DMS79 treated with DMSO at 0.1 percent for 48 hours (cell line): ENCODE measurements at regions not wholly inside any gene's neighbourhood (a gene's known extent, or its start where the extent isn't known, plus 50 kb on each side); places are given as distances from the start of the nearest gene placed in this dataset.
"Not testable (repeated sequence)": the region's sequence is repeated elsewhere in the genome, so short reads cannot be mapped to it uniquely, and the experiment has no call there.

Source experiments
- DNase-seq: peaks from one replicate; lab custom pipeline; 2025; lab: John Stamatoyannopoulos, UW

DNA sequence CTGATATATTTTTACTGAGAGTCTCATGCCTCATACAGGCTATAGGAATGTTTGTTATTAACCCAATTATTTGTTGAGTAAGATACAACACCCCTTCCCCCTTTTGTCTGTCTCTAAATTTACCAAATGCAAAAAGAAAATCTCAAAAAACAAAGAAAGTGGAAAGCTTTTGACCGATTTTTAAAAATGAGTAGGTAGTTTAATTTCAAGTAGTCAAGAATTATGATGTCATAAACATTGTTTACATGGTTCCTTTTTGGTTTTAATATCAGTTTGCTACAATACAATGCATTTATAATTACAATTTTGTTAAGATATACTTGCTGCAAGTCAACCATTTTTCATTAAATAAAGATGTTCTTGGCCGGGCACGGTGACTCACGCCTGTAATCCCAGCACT, 84.7 kb upstream of the HMGA2 start:
- DNase-seq = no peak

DNA sequence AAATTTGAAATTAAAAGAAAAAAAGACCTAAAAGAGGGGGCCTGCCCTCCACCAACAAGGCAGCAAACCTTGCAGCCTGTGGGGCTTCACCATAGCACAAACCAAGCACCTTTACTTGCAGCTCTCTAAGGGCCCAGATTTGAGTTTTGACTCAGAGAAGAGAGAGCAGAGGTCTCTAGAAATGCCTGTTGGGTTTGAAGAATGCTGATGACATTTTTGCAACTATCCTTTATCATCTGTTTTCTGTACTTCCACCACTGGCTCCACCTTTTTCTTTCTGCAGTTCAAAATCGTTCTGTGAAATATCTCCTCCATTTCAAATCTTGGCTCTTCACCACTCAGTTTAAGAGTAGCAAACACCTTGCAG, 83.8 kb upstream of the HMGA2 start:
- DNase-seq = no peak

DNA sequence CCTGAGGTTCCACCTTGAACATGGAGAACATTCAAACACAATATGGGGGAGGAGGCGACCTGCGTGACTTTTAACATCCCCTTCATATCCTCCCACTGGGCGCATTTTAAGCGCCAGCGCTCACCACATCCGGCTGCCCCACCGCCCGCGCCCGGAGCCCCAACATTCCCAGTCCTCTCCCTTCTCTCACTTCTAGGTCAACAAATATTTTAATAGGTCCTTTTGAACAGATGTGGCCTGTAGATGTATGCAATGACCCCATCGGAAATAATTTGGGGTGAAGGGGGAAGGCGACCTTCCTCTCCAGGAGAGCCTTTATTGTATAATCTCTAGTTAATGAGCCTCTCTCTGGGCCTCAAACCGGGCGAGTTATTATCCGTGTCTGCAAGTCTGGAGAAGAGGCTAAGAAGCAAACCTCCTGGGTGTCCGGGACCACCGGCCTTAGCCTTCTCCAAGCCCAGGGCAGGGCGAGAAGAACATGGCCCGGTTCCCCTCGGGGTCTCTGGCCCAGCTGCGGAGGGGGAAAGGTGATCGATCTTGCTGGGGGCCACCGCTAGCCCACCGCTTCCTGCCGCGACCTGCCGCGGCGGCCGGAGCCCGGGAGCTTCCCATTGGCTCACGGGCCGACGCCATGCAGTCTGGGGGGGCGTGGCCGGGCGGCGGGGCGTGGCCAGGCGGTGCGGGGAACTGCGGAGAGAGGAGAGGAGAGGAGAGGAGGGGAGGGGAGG, 83.2 kb upstream of the HMGA2 start:
- no peak for DNase-seq

DNA sequence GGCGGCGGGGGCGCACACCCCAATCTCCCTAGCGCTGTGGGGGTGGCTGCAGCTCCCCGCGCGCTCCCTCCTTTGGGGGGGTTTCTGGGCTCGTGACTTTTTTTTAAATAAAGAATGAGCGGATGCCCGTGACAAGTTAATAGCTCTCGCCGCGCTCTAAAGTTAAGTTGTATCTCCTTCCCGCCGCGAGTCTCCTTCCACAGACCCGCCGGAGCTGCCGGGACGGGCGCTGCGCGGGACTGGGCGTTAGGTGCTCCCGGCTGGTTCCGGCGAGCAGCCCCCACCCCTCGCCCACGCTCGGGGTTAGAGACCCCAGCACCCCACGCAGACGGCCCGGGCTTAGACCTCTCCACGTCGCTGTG, 82.6 kb upstream of the HMGA2 start:
- no peak for DNase-seq

GRCh38 chr12:65742018-65743010, 82.0 kb upstream of the HMGA2 start:
- DNase-seq = no peak

DNA sequence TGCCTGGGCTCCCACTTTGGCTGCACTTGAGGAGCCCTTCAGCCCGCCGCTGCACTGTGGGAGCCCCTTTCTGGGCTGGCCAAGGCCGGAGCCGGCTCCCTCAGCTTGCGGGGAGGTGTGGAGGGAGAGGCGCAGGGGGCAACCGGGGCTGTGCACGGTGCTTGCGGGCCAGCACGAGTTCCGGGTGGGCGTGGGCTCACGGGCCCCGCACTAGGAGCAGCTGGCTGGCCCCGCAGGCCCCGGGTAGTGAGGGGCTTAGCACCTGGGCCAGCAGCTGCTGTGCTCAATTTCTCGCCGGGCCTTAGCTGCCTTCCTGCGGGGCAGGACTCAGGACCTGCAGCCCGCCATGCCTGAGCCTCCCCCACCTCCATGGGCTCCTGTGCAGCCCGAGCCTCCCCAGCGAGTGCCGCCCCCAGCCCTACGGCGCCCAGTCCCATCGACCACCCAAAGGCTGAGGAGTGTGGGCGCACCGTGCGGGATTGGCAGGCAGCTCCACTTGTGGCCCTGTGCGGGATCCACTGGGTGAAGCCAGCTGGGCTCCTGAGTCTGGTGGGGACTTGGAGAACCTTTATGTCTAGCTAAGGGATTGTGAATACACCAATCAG, 79.9 kb upstream of the HMGA2 start:
- not testable (repeated sequence) for DNase-seq

DNA sequence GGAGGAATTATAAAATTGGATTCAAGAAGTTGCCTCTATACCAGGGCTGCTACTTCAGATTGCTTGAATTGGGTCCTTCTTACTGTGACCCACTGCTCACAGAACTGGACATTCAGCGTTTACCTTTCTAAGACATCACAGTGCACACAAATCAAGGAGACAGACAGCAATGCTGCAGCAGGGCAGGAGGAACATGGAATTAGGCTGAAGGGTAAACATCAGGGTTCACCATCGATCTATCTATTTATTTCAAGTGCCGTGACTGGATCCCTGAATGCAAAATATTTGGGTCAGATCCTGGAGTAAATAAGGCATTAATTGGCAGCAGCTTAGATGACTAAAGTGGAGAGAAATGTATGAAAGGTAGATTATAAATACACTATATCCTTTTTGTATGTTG, 76.9 kb upstream of the HMGA2 start:
- DNase-seq = no peak

DNA sequence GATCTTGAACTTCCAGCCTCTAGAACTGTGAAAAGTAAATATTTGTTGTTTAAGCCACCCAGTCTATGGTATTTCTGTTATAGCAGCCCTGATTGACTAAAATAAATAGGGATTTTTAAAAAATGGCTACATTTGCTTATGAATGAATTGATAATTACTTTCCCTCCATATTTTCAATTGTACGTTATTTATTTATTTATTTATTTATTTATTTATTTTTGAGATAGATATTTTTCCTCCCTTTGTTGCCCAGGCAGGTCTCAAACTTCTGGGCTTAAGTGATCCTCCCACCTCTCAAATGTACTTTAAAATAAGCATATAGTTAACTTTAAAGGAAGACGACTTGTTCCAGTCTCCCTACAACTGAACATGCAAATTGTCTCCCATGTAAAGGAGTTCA, 76.0 kb upstream of the HMGA2 start:
- no peak for DNase-seq

- DNase-seq = no peak
Observed at GRCh38 chr12:65754290-65754689, 70.0 kb upstream of the HMGA2 start.

DNA sequence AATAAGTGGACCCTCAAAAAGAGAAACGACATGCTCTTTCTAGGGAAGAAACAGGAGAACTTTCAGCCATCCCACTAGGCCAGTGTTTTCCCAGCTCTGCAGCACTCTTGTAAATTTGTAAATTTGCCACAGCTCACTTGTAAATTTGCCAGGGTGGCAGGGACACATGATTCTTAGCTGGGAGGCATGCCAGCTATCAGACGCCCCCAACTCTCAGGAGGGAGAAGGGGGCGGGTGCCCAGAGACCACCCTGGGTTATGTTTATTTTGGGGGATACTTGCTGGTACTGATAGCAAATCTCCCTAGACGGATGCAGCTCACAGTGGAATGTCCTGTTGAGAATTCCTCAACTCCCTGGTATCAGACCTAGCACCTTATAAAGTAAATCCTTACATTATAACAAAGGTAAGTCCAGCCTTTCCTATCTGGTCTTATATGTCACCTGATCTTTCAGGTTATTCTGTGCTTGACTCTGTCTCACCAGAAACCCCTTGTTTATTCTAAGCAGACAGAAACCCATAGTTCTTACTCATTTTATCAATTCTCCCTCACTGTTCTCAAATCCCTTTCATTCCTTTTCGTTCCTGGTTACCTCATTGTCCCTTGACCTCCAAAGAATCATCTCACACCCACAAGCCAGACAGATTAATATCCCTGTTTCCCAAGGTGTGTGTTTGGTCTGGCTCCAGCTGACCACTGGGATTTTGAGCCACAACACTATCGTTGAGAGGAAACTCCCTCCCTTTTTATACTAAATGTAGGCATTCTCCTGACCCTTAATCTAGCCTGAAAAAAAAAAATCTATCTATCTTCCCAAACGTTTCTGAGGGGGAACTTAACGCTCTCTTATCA, 69.3 kb upstream of the HMGA2 start:
- DNase-seq = no peak

- DNase-seq = no peak
Observed at GRCh38 chr12:65755596-65755978, 68.7 kb upstream of the HMGA2 start.

DNA sequence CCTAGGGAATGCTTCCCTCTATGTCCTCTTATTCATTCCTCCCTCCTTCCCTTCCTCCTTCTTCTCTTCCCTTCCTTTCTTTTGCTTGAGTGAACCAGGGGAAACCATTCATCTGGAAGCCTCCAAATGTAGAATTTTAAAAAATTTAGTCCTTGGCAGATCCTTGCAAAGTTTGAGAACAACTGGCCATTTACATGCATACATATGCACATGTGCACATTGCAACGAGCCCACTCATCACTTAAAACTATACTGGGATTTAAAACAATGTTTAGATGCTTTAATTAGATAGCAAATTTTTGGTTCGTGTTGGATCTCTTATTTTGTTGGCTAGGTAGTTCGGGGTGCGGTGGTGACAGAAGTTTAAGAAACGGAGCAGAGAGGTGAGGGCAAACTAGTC, 68.0 kb upstream of the HMGA2 start:
- DNase-seq = no peak

DNA sequence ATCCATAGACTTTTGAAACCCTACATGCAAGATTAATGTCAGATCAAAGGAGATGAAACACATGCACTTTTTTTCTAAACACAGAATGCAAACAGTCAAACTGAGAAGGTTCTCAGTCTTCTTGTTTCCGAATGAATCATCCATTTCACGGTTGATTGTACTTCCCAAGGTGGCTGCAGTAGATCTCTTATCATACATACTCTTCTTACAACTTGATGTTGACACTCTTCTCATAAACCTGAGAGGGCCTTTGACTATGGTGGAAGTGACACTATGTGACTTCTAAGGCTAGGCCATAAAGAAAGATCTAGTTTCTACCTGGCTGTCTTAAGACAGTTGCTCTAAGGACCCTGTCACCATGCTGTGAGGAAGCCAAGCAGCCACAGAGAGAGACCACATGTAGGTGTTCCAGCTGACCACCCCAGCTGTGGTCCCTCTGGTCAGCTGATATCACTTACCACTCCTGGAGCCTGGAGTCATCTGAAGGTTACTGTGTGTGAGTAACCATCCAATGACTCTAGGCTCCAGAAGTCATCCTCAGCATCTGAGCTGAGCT, 67.2 kb upstream of the HMGA2 start:
- DNase-seq = no peak

GRCh38 chr12:65758401-65758800, 65.9 kb upstream of the HMGA2 start:
- no peak for DNase-seq

DNA sequence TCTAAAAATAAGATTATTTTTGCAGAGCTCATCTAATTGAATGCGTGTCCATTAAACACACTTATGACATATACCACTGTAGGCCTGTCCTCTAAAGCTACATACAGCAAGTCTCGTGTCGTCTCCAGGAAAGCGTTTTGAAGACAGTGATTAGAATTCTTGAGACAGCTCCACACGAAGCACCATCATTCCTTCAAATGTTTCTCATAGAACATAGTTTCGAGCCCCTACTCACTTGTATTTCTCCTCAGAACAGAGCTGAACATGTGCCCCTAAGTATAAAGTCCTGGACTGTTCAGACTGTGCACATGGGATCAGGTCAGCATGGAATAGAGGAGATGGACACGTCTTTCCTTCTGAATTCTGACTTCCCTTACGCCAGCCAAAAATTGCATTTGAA, 64.5 kb upstream of the HMGA2 start:
- no peak for DNase-seq

- no peak for DNase-seq
Observed at GRCh38 chr12:65761301-65761700, 63.0 kb upstream of the HMGA2 start.

DNA sequence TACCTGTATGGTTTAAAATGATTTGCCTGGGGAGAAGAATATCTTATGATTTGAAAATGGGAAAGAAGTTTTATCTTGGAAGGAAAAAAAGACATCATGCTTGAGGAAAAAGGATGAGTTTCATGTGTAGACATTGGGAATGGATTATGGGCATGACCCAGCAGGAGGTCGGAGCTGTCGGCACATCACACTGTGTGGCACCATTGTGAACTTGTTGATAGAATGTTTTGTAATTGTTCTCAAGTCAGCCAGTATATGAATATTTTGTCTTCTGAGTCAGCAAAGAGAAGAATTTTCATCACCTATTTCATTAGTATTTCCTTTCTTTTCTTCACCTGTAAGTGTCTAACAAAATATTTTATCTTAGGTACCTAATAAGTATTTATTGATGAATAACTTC, 60.0 kb upstream of the HMGA2 start:
- DNase-seq = no peak

DNA sequence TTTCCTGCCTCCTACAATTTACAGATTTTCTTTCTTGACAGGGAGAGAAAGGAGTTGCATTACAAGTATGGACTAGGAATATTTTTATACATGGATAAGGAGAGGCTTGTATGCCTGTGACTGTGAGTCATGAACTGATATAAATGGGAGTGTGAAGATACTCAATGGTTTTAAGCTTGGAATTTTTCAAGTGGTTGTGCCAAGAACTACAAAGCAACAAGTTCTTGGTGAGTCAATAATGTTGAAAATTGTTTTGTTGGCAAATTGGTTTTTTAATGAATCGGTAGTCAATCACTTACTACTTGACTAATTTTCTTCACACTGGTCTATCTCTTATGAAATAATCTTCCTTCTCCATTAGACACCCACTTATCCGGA, 58.9 kb upstream of the HMGA2 start:
- no peak for DNase-seq

GRCh38 chr12:65769880-65770279, 54.4 kb upstream of the HMGA2 start:
- DNase-seq = no peak
